ENCODE measurements at regions not wholly inside any gene's neighbourhood (a gene's known extent, or its start where the extent isn't known, plus 50 kb on each side); places are given as distances from the start of the nearest gene placed in this dataset.

DNA sequence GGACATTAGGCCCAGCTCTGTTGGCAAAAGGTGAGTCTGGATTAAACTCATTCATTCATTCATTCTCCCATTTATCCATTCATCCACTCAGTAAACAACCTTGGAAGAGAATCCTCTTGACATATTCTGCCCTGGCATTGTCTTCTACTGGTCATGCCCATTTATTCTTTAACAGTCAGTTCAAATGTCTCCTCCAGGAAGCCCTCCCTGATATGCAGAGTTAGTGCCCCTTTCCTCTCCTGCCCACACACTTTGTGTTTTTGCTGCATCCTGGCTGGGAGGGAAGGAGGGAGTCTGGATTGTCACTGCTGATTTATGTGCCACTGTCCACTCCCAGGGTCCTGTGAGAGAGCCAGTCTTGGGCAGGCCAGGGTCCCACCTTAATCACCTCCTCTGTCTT, 600.3 kb downstream of the MATN1 start:
- no peak overlapping the region for H3K4me3 ChIP-seq (replicated peaks; ENCODE audit: low read depth, low read length)
- TF ChIP-seq, protein P1, sequence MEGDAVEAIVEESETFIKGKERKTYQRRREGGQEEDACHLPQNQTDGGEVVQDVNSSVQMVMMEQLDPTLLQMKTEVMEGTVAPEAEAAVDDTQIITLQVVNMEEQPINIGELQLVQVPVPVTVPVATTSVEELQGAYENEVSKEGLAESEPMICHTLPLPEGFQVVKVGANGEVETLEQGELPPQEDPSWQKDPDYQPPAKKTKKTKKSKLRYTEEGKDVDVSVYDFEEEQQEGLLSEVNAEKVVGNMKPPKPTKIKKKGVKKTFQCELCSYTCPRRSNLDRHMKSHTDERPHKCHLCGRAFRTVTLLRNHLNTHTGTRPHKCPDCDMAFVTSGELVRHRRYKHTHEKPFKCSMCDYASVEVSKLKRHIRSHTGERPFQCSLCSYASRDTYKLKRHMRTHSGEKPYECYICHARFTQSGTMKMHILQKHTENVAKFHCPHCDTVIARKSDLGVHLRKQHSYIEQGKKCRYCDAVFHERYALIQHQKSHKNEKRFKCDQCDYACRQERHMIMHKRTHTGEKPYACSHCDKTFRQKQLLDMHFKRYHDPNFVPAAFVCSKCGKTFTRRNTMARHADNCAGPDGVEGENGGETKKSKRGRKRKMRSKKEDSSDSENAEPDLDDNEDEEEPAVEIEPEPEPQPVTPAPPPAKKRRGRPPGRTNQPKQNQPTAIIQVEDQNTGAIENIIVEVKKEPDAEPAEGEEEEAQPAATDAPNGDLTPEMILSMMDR (IDR thresholded peaks at IDR 0.05; ENCODE audit: low read length, missing control alignments), result no peak
- no peak for DNase-seq (ENCODE audit: low read depth)

DNA sequence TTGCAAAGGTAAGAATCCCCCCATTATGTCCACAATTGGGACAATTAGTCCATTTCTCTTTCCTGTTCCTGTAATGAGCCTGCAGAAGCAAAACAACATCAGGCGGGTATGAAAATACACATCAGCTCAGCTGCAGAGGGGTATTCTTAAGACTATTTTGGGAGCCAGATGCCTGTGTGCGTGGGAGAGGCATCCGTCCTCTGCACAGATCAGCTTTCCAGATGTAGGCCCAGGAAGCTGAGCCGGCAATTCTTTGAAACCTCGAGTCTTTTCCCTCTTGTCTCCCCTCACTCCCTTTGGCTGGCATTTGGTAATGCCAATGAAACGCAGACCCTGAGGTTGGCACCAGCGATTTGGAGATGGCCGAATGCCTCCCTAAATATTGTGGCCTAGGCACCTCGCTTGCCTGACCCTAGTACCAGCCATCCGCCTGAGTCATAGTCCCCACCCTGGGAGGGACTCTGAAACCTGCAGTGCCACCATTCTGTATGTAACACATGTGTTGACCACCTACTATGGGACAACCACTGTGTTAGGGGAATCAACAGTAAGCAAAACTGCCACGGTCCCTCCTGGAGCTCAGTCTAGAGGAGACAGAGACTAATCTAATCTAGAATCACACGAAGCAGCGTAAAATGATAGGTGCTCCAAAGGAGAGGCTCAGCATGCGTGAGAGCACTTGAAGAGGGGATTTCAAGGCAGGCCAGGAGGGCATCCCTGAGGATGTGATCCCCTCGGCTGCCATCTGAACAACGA, 603.0 kb downstream of the MATN1 start:
- H3K4me3 ChIP-seq (replicated peaks; ENCODE audit: low read depth, low read length), result no peak overlapping the region
- DNase-seq (ENCODE audit: low read depth), result no peak
- TF ChIP-seq, protein P1 (IDR thresholded peaks at IDR 0.05; ENCODE audit: low read length, missing control alignments), result no peak

DNA sequence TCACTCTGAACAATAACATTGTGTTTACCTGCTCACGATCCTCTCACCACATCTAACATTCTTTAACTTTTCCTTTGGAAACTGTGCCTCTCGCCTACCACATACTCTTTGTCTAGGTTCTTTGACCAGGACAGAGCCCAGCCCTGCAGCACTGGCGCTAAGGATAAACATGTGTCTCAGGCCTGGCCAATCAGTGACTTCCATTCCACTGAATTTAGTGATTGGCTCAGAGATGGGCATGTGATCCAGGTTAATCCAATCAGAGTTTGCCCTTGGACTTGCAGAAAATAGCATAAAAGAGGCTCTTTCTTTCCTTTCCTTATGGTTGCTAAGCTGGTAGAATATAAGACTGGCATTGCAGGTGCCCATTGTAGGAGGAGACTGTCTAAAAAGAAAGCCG, 605.7 kb downstream of the MATN1 start:
- DNase-seq (ENCODE audit: low read depth), result no peak
- TF ChIP-seq, protein P1 (IDR thresholded peaks at IDR 0.05; ENCODE audit: low read length, missing control alignments), result no peak
- H3K4me3 ChIP-seq (replicated peaks; ENCODE audit: low read depth, low read length), result no peak overlapping the region

DNA sequence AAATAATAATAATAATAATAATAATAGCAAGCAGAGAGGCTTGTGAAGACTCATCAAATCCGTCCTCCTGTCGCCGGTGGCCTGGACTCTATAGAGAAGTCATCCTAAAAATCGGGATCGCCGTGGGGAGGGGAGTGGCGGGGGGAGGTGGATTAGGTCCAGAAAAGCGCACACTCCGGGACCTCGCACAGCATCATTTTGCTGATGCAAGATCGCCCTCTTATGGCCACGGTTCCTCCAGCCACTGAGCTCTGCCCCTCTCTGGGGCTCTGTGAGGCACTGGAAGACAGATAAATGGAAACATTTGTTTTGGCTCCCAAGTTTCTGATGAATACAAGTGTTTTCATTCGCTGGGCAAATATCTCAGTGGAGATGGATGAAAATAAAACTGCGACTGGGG, 612.0 kb downstream of the MATN1 start:
- H3K4me3 ChIP-seq (replicated peaks; ENCODE audit: low read depth, low read length), result no peak overlapping the region
- DNase-seq (ENCODE audit: low read depth), result peak; percentile 52
- TF ChIP-seq, protein P1 (IDR thresholded peaks at IDR 0.05; ENCODE audit: low read length, missing control alignments), result peak; percentile 61

DNA sequence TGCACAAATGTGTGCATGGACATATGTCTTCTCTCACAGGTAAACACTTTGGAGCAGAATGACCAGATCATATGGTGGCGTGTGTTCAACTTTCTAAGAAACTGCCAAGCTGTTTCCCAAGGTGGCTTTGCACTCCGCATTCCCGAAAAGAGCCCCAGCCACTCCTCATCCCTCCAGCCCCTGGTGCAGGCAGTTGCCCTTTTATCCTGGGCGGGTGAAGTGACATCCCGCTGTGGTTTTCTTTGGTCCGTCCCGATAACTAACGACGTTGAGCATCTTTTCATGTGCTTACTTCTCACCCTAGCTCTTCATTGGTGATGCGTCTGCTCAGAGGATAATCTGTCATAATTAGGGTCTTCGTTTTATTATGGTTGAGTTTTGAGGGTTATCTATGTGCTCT, 612.5 kb downstream of the MATN1 start:
- no peak for DNase-seq (ENCODE audit: low read depth)
- TF ChIP-seq, protein P1 (IDR thresholded peaks at IDR 0.05; ENCODE audit: low read length, missing control alignments), result no peak

DNA sequence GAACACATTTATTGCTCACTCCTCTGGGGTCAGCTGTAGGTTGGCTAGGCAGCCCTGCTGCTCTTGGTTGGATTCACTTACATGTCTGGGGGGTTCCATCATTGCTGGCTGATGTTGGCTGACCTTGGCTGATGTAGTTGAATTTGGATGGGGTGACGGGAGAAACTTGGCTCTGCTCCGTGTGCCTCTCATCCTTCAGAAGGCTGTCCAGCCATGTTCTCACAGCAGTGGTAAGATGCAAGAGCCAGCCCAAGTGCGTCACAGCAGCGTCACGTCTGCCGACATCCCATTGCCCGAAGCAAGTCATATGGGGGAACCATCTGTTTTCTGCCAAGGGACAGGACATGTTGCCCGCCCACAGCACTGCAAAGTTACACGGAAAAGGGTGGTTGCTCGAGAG, 613.5 kb downstream of the MATN1 start:
- DNase-seq (ENCODE audit: low read depth), result peak; percentile 57
- no peak overlapping the region for H3K4me3 ChIP-seq (replicated peaks; ENCODE audit: low read depth, low read length)
- TF ChIP-seq, protein P1 (IDR thresholded peaks at IDR 0.05; ENCODE audit: low read length, missing control alignments), result no peak

More for the DNA sequence above, 612.5 kb downstream of the MATN1 start:
- H3K4me3 ChIP-seq (replicated peaks; ENCODE audit: low read depth, low read length), result no peak overlapping the region

DNA sequence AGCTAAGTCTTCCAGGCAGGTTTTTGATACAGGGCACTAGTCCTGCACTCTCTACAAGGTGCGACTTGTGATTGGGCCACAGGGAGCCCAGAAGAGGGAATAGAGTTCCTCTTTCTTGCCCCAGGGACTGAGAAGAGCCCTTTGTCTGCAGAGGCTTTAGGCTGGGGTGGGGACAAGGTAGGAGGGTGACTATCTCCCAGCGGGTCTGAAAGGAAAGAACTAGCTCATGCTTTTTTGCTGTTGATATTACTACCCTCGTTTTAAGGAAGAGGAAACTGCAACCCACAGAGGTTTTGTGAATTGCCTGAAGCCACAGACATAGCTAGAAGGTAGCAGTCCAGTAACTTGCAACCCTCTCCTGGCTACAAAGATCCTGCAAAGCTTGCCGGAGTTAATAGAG, 615.2 kb downstream of the MATN1 start:
- TF ChIP-seq, protein P1 (IDR thresholded peaks at IDR 0.05; ENCODE audit: low read length, missing control alignments), result no peak
- no peak overlapping the region for H3K4me3 ChIP-seq (replicated peaks; ENCODE audit: low read depth, low read length)
- DNase-seq (ENCODE audit: low read depth), result no peak

Measured in fibroblast of pulmonary artery (primary cell).